H1 (cell line): ENCODE measurements at regions not wholly inside any gene's neighbourhood (a gene's known extent, or its start where the extent isn't known, plus 50 kb on each side); places are given as distances from the start of the nearest gene placed in this dataset.
"Not testable (repeated sequence)": the region's sequence is repeated elsewhere in the genome, so short reads cannot be mapped to it uniquely, and the experiment has no call there.

Experiments
- CTCF ChIA-PET: fragments of 300-600 bp; sonication (Branson Sonifier 250); formaldehyde crosslinking; loops from one replicate; lab custom pipeline; 2021; ENCODE audit not compliant: partially characterized antibody; lab: Charles Lee
- POLR2A ChIA-PET: fragments of 300-600 bp; sonication (Branson Sonifier 250); formaldehyde crosslinking; loops from one replicate; lab custom pipeline; 2021; ENCODE audit warnings: inconsistent platforms; ENCODE audit not compliant: partially characterized antibody; lab: Charles Lee
- DNase-seq, 2 experiments: peaks; one replicate each; pipeline versions ENCODE4 v3.0.0 to v3.0.0-alpha.2; 2010 to 2022; ENCODE audit warnings: low spot score in 2 of 2, low read depth in 1 of 2, mixed read lengths in 1 of 2
- FAIRE-seq: peaks from 2 replicates; lab custom pipeline; 2011; peaks lifted over from hg19 to GRCh38; lab: Jason Lieb, UNC
- H2AFZ ChIP-seq: 2 replicates; pipeline ENCODE4 v1.8.1; 2012; ENCODE audit warnings: low read length, inconsistent platforms
- H2AK5ac ChIP-seq: 2 replicates; pipeline ENCODE4 v1.6.1; 2013; ENCODE audit warnings: low read depth, low read length
- H2BK120ac ChIP-seq: replicated peaks from 2 replicates; pipeline ENCODE3; 2013; ENCODE audit warnings: low read depth, low read length, inconsistent platforms
- H2BK12ac ChIP-seq: 2 replicates; pipeline ENCODE4 v1.6.1; 2013; ENCODE audit warnings: low read depth, low read length
- H2BK15ac ChIP-seq: 2 replicates; pipeline ENCODE4 v1.6.1; 2013; ENCODE audit warnings: low read length
- H2BK20ac ChIP-seq: 2 replicates; pipeline ENCODE4 v1.6.1; 2013; ENCODE audit warnings: low read length
- H2BK5ac ChIP-seq: 2 replicates; pipeline ENCODE4 v1.6.1; 2013; ENCODE audit warnings: low read depth, low read length
- H3K14ac ChIP-seq: 2 replicates; pipeline ENCODE4 v1.6.1; 2013; ENCODE audit warnings: inconsistent platforms; ENCODE audit not compliant: insufficient read length
- H3K18ac ChIP-seq: 2 replicates; pipeline ENCODE4 v1.6.1; 2013; ENCODE audit warnings: low read length; ENCODE audit errors: extremely low read depth
- H3K23ac ChIP-seq: 2 replicates; pipeline ENCODE4 v1.6.1; 2013; ENCODE audit warnings: inconsistent platforms; ENCODE audit not compliant: insufficient read length
- H3K23me2 ChIP-seq: 2 replicates; pipeline ENCODE4 v1.6.1; 2013; ENCODE audit warnings: low read depth, low read length
- H3K27ac ChIP-seq: 2 replicates; pipeline ENCODE4 v1.6.1; 2011; ENCODE audit warnings: low read depth, low read length, inconsistent platforms
- H3K27me3 ChIP-seq, 4 experiments: replicated peaks in 1 of 4; 1 replicate in 1 of 4; 2 replicates in 3 of 4; pipeline versions ENCODE4 v1.6.1 to v1.8.1; 2011 to 2013; ENCODE audit warnings: low read length in 3 of 4, mild to moderate bottlenecking in 3 of 4, inconsistent platforms in 2 of 4, mixed read lengths in 2 of 4, moderate library complexity in 1 of 4; ENCODE audit not compliant: control insufficient read depth in 3 of 4, insufficient read depth in 3 of 4; ENCODE audit errors: extremely low read depth in 1 of 4
- H3K36me3 ChIP-seq, 4 experiments: 2 replicates each; pipeline versions ENCODE4 v1.6.1 to v1.8.1; 2011 to 2013; ENCODE audit warnings: mild to moderate bottlenecking in 4 of 4, low read length in 3 of 4, moderate library complexity in 2 of 4, control low read depth in 1 of 4, inconsistent platforms in 1 of 4; ENCODE audit not compliant: insufficient read depth in 4 of 4, control insufficient read depth in 2 of 4
- H3K4ac ChIP-seq: replicated peaks from 2 replicates; pipeline ENCODE3; 2013; ENCODE audit warnings: low read length, low read depth, mixed read lengths, inconsistent platforms; ENCODE audit not compliant: insufficient read length
- H3K4me1 ChIP-seq, 4 experiments: replicated peaks in 1 of 4; 1 replicate in 1 of 4; 2 replicates in 3 of 4; pipeline versions ENCODE4 v1.6.1 to v1.8.1; 2011 to 2013; ENCODE audit warnings: low read length in 3 of 4, inconsistent platforms in 2 of 4, mixed read lengths in 1 of 4; ENCODE audit not compliant: insufficient read depth in 4 of 4, control insufficient read depth in 3 of 4
- H3K4me2 ChIP-seq, 2 experiments: 2 replicates each; pipeline versions ENCODE4 v1.6.1 to v1.8.1; 2011 to 2013; ENCODE audit warnings: low read depth in 2 of 2, low read length in 2 of 2, control low read depth in 1 of 2, inconsistent platforms in 1 of 2, mild to moderate bottlenecking in 1 of 2; ENCODE audit not compliant: insufficient read depth in 1 of 2
- H3K4me3 ChIP-seq, 4 experiments: fragments of 200-600, 300-600 bp in 1 of 4; sonication (generic), shearing (Covaris generic), sonication (Bioruptor Twin) in 1 of 4; 2 replicates each; pipeline versions ENCODE4 v1.5.1 to v1.8.1; 2011 to 2016; ENCODE audit warnings: low read length in 4 of 4, low read depth in 3 of 4, control low read depth in 2 of 4, inconsistent platforms in 2 of 4, mild to moderate bottlenecking in 2 of 4, mixed read lengths in 1 of 4, moderate library complexity in 1 of 4; ENCODE audit not compliant: insufficient read depth in 2 of 4; ENCODE audit errors: extremely low read depth in 1 of 4
- H3K56ac ChIP-seq: replicated peaks from 2 replicates; pipeline ENCODE3; 2013; ENCODE audit warnings: low read depth, mild to moderate bottlenecking, mixed read lengths, low read length, inconsistent platforms; ENCODE audit not compliant: insufficient read length
- H3K79me1 ChIP-seq: 2 replicates; pipeline ENCODE4 v1.6.1; 2013; ENCODE audit warnings: low read depth, low read length, control low read depth
- H3K79me2 ChIP-seq, 2 experiments: 2 replicates each; pipeline versions ENCODE4 v1.6.1 to v1.8.1; 2012 to 2013; ENCODE audit warnings: low read length in 2 of 2, mild to moderate bottlenecking in 2 of 2, inconsistent platforms in 1 of 2; ENCODE audit not compliant: insufficient read depth in 2 of 2, control insufficient read depth in 1 of 2
- H3K9ac ChIP-seq, 4 experiments: replicated peaks in 1 of 4; 1 replicate in 1 of 4; 2 replicates in 3 of 4; pipeline versions ENCODE4 v1.6.1 to v1.8.1; 2011 to 2013; ENCODE audit warnings: low read depth in 3 of 4, low read length in 3 of 4, control low read depth in 2 of 4, mild to moderate bottlenecking in 2 of 4, moderate library complexity in 2 of 4, inconsistent platforms in 1 of 4; ENCODE audit errors: extremely low read depth in 1 of 4
- H3K9me3 ChIP-seq, 2 experiments: 2 replicates each; pipeline versions ENCODE4 v1.6.1 to v1.8.1; 2012 to 2013; ENCODE audit warnings: mild to moderate bottlenecking in 2 of 2, moderate library complexity in 2 of 2, control low read depth in 1 of 2, inconsistent platforms in 1 of 2, low read depth in 1 of 2, low read length in 1 of 2, mixed read lengths in 1 of 2; ENCODE audit not compliant: insufficient read depth in 2 of 2
- H4K20me1 ChIP-seq, 2 experiments: replicated peaks in 1 of 2; 2 replicates each; pipeline versions ENCODE3 to v1.8.1; 2011 to 2013; ENCODE audit warnings: inconsistent platforms in 2 of 2, low read length in 2 of 2, mild to moderate bottlenecking in 1 of 2; ENCODE audit not compliant: insufficient read depth in 2 of 2, control insufficient read depth in 1 of 2
- H4K5ac ChIP-seq: 2 replicates; pipeline ENCODE4 v1.6.1; 2013; ENCODE audit warnings: low read length, low read depth, mixed read lengths, inconsistent platforms; ENCODE audit not compliant: insufficient read length
- H4K8ac ChIP-seq: 2 replicates; pipeline ENCODE4 v1.8.0; 2013; ENCODE audit warnings: mild to moderate bottlenecking, moderate library complexity, low read length, inconsistent platforms; ENCODE audit not compliant: insufficient read depth; ENCODE audit errors: extremely low read depth
- H4K91ac ChIP-seq: replicated peaks from 2 replicates; pipeline ENCODE3; 2013; ENCODE audit warnings: low read length, mixed read lengths, inconsistent platforms; ENCODE audit not compliant: insufficient read length
- WGBS, 2 experiments: shearing (Covaris generic) in 1 of 2; methylation state at CpG; one replicate each; pipeline versions ENCODE4 v1.1.6 to v1.1.7; 2013 to 2015; ENCODE audit warnings: low lambda C conversion rate in 2 of 2, mixed read lengths in 2 of 2, inconsistent platforms in 1 of 2, low coverage in 1 of 2, missing lambda C conversion rate in 1 of 2; ENCODE audit not compliant: insufficient replicate concordance in 2 of 2, insufficient coverage in 1 of 2, insufficient read length in 1 of 2; ENCODE audit errors: extremely low coverage in 1 of 2, missing lambda C conversion rate in 1 of 2; 5-methylcytosine and 5-hydroxymethylcytosine counted together

DNA sequence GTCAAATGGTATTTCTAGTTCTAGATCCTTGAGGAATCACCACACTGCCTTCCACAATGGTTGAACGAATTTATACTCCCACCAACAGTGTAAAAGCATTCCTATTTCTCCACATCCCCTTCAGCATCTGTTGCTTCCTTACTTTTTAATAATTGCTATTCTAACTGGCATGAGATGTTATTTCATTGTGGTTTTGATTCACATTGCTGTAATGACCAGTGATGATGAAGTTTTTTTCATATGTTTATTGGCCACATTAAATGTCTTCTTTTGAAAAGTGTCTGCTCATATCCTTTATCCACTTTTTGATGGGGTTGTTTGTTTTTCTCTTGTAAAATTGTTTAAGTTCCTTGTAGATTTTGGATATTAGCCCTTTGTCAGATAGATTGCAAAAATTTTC is 295.2 kb upstream of the PAPPA start:
- H3K4ac ChIP-seq, H4K5ac ChIP-seq, H2BK5ac ChIP-seq, H3K36me3 ChIP-seq, DNase-seq, H2BK12ac ChIP-seq, H3K9ac ChIP-seq, H3K27me3 ChIP-seq, POLR2A ChIA-PET, H3K4me1 ChIP-seq, H4K8ac ChIP-seq, CTCF ChIA-PET, H3K27ac ChIP-seq, H4K91ac ChIP-seq, H3K23me2 ChIP-seq, H3K14ac ChIP-seq, H2BK15ac ChIP-seq, H3K23ac ChIP-seq, H2BK20ac ChIP-seq, H3K79me1 ChIP-seq, H3K4me3 ChIP-seq, H2BK120ac ChIP-seq, H3K4me2 ChIP-seq, H2AK5ac ChIP-seq, H4K20me1 ChIP-seq, H3K18ac ChIP-seq, FAIRE-seq, H3K9me3 ChIP-seq, H3K79me2 ChIP-seq, H2AFZ ChIP-seq, H3K56ac ChIP-seq: not testable (repeated sequence)
- WGBS, 2 experiments = 93% methylated on average over 1 of the region's 1 CpG; no CpG with 5 or more reads in 1 of the 2 experiments
